ENCODE measurements at regions not wholly inside any gene's neighbourhood (a gene's known extent, or its start where the extent isn't known, plus 50 kb on each side); places are given as distances from the start of the nearest gene placed in this dataset.

DNA sequence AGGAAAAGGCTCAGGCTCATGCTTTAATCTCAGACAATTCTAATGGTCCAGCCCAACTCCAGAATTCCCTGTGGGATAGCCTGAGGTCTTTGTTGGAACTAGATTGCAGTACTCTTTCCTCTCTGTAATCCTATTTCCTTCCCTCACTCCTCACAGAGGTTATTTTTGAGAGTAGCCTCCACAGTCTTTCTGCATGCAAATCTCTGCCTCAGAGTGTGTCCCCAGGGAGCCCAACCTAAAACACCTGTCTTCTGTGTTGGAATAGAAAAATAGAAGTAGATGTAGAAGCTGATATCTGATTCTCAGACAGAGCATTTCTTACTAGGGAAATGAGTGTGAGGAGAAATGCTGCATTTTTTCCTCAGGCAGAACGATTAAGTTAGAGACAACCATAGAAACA lies 915.5 kb upstream of the EPHA5 start:
- TF ChIP-seq, protein P1, sequence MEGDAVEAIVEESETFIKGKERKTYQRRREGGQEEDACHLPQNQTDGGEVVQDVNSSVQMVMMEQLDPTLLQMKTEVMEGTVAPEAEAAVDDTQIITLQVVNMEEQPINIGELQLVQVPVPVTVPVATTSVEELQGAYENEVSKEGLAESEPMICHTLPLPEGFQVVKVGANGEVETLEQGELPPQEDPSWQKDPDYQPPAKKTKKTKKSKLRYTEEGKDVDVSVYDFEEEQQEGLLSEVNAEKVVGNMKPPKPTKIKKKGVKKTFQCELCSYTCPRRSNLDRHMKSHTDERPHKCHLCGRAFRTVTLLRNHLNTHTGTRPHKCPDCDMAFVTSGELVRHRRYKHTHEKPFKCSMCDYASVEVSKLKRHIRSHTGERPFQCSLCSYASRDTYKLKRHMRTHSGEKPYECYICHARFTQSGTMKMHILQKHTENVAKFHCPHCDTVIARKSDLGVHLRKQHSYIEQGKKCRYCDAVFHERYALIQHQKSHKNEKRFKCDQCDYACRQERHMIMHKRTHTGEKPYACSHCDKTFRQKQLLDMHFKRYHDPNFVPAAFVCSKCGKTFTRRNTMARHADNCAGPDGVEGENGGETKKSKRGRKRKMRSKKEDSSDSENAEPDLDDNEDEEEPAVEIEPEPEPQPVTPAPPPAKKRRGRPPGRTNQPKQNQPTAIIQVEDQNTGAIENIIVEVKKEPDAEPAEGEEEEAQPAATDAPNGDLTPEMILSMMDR (IDR thresholded peaks at IDR 0.05): no peak
- intact Hi-C loops (cut with DNase I): no loop called here
- no peaks in the 10 kb centered on the region for H3K9me3 ChIP-seq

DNA sequence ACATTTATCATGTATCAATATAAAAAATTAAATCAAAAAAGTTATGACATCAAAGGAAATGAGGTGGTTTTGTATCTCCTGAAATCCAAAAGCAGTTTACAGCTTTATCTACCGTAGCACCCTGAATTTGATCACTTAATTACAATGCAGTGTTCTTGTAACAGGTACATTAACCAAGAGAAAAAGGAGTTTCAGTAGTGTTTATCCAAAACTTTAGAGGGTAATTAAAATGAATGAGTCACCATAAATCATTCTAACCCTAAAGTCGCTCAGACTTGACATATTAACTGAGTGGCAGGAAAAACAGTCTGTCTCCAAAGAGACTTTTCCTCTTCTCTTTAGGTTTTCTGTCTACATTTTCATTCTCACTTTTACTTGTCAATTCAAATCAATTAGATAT lies 907.6 kb upstream of the EPHA5 start:
- H3K27me3 ChIP-seq: no peaks in the 10 kb centered on the region
- H3K4me1 ChIP-seq: no peaks in the 10 kb centered on the region
- no peak overlapping the region for H3K9ac ChIP-seq (ENCODE audit: low read depth in 2 of 2, low read length in 2 of 2)
- TF ChIP-seq, protein P1 (IDR thresholded peaks at IDR 0.05): no peak
- intact Hi-C loops (cut with DNase I): no loop called here
- DNase-seq: no peak
- H3K9me3 ChIP-seq: no peaks in the 10 kb centered on the region
- H3K4me3 ChIP-seq: no peak overlapping the region
- no peaks in the 10 kb centered on the region for H3K36me3 ChIP-seq
- no peak overlapping the region for H3K27ac ChIP-seq

More for the DNA sequence above, 915.5 kb upstream of the EPHA5 start:
- Histone ChIP-seq H3K27me3 (no peaks in the 10 kb centered on the region), H3K36me3 (no peaks in the 10 kb centered on the region), H3K4me3 (no peak overlapping the region), H3K9ac (ENCODE audit: low read depth in 2 of 2, low read length in 2 of 2) (no peak overlapping the region), H3K4me1 (no peaks in the 10 kb centered on the region), H3K27ac (no peak overlapping the region)
- DNase-seq: no peak

DNA sequence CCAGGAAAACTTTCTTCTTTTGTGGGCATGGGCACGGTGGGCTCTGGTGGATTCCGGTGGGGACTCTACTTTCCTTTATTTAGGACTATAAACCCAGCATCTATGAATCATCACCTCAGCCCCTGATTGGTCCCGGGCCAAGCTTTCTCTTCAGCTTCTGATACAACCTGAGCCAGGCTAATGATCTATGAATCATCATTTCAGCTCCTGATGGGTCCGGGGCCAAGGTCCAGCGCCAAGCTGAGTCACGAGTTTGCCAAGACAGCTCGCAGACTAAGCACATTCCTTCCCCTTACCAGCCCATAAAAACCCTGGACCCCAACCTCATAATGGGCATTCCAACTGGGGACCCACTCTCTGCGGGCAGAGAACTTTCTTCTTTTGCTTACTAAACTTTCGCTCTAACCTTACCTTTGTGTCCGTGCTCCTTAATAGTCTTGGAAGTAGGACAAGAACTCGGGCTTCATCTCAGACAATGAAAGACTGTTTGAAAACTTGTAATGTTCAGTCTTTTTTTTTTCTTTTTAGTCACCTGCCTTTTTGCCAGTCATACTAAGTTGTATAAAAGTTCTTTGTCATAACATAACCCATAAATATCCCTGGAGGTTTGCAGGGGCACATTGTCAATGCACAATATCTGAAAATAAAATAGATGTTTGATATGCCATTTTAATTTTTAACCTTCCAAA lies 904.9 kb upstream of the EPHA5 start:
- intact Hi-C loops (cut with DNase I): no loop called here
- no peaks in the 10 kb centered on the region for H3K36me3 ChIP-seq
- no peaks in the 10 kb centered on the region for H3K27me3 ChIP-seq
- no peak overlapping the region for H3K27ac ChIP-seq
- H3K9ac ChIP-seq (ENCODE audit: low read depth in 2 of 2, low read length in 2 of 2): no peak overlapping the region
- TF ChIP-seq, protein P1 (IDR thresholded peaks at IDR 0.05): no peak
- no peaks in the 10 kb centered on the region for H3K4me1 ChIP-seq
- DNase-seq: no peak
- no peak overlapping the region for H3K4me3 ChIP-seq
- H3K9me3 ChIP-seq: no peaks in the 10 kb centered on the region

DNA sequence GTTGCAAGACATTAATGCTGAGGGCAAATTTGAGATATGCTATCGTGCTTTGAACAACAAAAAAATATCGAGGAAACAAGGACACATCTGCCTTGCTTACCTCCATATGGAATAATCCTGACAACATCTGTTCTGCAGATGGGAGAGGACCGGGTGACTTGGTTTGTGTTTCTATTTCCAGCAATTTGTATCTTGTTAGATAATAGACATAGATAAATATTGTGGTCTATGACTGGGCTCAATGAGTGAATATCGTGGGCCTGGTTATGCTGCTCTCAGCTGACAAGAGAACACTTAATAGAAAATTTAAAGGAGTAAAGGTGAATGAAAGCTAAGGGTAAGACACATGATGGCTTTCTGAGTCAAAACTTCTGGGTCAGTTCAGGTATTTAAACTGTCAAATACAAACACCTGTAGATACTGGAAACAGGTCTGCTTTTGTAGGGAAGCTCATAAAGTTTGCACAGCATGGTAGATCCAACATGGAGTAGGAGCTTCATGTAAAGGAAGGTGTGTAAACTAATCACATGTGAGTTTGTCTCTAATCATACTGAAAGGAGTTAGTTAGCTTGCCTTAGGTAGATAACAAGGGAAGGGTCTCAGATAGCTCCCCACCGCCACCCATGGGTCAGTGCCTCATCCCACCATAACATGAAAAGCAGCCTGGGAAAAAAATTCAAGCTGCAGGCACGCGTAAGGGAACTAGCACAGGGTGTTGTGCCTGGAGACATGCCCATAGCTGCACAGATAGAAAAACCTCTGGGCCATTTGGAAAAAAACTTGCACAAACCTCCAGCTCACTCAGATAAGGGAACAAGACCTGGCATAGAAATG lies 904.1 kb upstream of the EPHA5 start:
- TF ChIP-seq, protein P1 (IDR thresholded peaks at IDR 0.05): no peak
- Histone ChIP-seq H3K9me3 (no peaks in the 10 kb centered on the region), H3K4me1 (no peaks in the 10 kb centered on the region), H3K36me3 (no peaks in the 10 kb centered on the region), H3K4me3 (no peak overlapping the region), H3K9ac (ENCODE audit: low read depth in 2 of 2, low read length in 2 of 2) (no peak overlapping the region), H3K27ac (no peak overlapping the region), H3K27me3 (no peaks in the 10 kb centered on the region)
- intact Hi-C loops (cut with DNase I): no loop called here
- no peak for DNase-seq

DNA sequence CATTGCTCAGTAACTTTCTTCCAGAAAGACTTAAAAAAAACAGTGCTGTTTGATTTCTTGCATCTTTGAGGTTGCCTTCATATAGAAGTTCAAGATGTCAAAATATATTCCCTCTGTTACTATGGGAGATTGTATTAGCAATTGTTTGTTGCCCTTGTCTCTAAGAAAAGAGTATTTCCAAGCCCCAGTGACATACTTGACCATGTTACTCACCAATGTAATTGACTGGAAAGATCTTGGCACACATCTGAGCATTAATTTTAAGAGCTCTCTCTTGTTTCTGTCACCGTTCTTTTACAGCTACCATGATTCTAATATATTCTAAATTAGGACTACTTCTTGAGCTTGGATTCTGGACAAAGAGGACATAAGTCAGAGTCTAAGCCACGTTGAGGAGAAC lies 902.7 kb upstream of the EPHA5 start:
- H3K27ac ChIP-seq: no peak overlapping the region
- H3K27me3 ChIP-seq: no peaks in the 10 kb centered on the region
- TF ChIP-seq, protein P1 (IDR thresholded peaks at IDR 0.05): no peak
- H3K4me3 ChIP-seq: no peak overlapping the region
- H3K9ac ChIP-seq (ENCODE audit: low read depth in 2 of 2, low read length in 2 of 2): no peak overlapping the region
- H3K4me1 ChIP-seq: no peaks in the 10 kb centered on the region
- no peaks in the 10 kb centered on the region for H3K36me3 ChIP-seq
- H3K9me3 ChIP-seq: no peaks in the 10 kb centered on the region
- no peak for DNase-seq
- intact Hi-C loops (cut with DNase I): no loop called here

Data from colonic mucosa (tissue), 4 donors.